ENCODE measurements at regions not wholly inside any gene's neighbourhood (a gene's known extent, or its start where the extent isn't known, plus 50 kb on each side); places are given as distances from the start of the nearest gene placed in this dataset.

- TF ChIP-seq, protein P1, sequence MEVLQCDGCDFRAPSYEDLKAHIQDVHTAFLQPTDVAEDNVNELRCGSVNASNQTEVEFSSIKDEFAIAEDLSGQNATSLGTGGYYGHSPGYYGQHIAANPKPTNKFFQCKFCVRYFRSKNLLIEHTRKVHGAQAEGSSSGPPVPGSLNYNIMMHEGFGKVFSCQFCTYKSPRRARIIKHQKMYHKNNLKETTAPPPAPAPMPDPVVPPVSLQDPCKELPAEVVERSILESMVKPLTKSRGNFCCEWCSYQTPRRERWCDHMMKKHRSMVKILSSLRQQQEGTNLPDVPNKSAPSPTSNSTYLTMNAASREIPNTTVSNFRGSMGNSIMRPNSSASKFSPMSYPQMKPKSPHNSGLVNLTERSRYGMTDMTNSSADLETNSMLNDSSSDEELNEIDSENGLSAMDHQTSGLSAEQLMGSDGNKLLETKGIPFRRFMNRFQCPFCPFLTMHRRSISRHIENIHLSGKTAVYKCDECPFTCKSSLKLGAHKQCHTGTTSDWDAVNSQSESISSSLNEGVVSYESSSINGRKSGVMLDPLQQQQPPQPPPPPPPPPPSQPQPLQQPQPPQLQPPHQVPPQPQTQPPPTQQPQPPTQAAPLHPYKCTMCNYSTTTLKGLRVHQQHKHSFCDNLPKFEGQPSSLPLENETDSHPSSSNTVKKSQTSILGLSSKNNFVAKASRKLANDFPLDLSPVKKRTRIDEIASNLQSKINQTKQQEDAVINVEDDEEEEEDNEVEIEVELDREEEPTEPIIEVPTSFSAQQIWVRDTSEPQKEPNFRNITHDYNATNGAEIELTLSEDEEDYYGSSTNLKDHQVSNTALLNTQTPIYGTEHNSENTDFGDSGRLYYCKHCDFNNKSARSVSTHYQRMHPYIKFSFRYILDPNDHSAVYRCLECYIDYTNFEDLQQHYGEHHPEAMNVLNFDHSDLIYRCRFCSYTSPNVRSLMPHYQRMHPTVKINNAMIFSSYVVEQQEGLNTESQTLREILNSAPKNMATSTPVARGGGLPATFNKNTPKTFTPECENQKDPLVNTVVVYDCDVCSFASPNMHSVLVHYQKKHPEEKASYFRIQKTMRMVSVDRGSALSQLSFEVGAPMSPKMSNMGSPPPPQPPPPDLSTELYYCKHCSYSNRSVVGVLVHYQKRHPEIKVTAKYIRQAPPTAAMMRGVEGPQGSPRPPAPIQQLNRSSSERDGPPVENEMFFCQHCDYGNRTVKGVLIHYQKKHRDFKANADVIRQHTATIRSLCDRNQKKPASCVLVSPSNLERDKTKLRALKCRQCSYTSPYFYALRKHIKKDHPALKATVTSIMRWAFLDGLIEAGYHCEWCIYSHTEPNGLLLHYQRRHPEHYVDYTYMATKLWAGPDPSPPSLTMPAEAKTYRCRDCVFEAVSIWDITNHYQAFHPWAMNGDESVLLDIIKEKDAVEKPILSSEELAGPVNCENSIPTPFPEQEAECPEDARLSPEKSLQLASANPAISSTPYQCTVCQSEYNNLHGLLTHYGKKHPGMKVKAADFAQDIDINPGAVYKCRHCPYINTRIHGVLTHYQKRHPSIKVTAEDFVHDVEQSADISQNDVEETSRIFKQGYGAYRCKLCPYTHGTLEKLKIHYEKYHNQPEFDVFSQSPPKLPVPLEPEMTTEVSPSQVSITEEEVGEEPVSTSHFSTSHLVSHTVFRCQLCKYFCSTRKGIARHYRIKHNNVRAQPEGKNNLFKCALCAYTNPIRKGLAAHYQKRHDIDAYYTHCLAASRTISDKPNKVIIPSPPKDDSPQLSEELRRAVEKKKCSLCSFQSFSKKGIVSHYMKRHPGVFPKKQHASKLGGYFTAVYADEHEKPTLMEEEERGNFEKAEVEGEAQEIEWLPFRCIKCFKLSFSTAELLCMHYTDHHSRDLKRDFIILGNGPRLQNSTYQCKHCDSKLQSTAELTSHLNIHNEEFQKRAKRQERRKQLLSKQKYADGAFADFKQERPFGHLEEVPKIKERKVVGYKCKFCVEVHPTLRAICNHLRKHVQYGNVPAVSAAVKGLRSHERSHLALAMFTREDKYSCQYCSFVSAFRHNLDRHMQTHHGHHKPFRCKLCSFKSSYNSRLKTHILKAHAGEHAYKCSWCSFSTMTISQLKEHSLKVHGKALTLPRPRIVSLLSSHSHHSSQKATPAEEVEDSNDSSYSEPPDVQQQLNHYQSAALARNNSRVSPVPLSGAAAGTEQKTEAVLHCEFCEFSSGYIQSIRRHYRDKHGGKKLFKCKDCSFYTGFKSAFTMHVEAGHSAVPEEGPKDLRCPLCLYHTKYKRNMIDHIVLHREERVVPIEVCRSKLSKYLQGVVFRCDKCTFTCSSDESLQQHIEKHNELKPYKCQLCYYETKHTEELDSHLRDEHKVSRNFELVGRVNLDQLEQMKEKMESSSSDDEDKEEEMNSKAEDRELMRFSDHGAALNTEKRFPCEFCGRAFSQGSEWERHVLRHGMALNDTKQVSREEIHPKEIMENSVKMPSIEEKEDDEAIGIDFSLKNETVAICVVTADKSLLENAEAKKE (CRISPR knock-in tag; IDR thresholded peaks at IDR 0.05): no peak
- TF ChIP-seq NANOG (IDR thresholded peaks at IDR 0.05; ENCODE audit: borderline replicate concordance): no peak
- TF ChIP-seq JUNB (IDR thresholded peaks at IDR 0.05; ENCODE audit: unreplicated experiment): no peak
- TF ChIP-seq EZH2phosphoT487 (IDR thresholded peaks at IDR 0.05; ENCODE audit: unreplicated experiment): no peak
These were observed 368.1 kb downstream of the RPRM start (continued) for GRCh38 chr2:153110486-153110885.

- ATAC-seq (no peak), DNase-seq (ENCODE audit: low spot score) (no peak)
- Mint-ChIP-seq H3K4me1 (no peaks in the 10 kb centered on the region; the same call in 2 of the 3 replicates), H3K27ac (no peak overlapping the region), H3K9me3 (no peaks in the 10 kb centered on the region), H3K4me3 (no peak overlapping the region), H3K27me3 (ENCODE audit: insufficient read depth, low read depth, poor library complexity) (no peaks in the 10 kb centered on the region), H3K36me3 (ENCODE audit: low read depth) (no peaks in the 10 kb centered on the region)
- Histone ChIP-seq H3K36me3 (ENCODE audit: insufficient read depth) (no peaks in the 10 kb centered on the region), H3K27me3 (ENCODE audit: insufficient read depth) (no peaks in the 10 kb centered on the region), H3K4me3 (no peak overlapping the region), H3K9me2 (ENCODE audit: insufficient read depth) (peaks cover 5% of the 10 kb centered on the region; the same call in 1 of the 2 replicates), H3F3A (replicated peaks; ENCODE audit: low read depth) (no peaks in the 10 kb centered on the region), H3K79me2 (replicated peaks; ENCODE audit: insufficient read depth) (no peaks in the 10 kb centered on the region), H3K4me2 (no peak overlapping the region), H3K4me1 (ENCODE audit: insufficient read depth) (no peaks in the 10 kb centered on the region), H2AFZ (no peak overlapping the region), H3K27ac (ENCODE audit: low read depth) (no peak overlapping the region), H4K20me1 (replicated peaks; ENCODE audit: insufficient read depth) (no peaks in the 10 kb centered on the region)
- TF ChIP-seq ZNF331 (CRISPR knock-in tag; IDR thresholded peaks at IDR 0.05; ENCODE audit: low read depth) (no peak), CREB1 (CRISPR knock-in tag; IDR thresholded peaks at IDR 0.05; ENCODE audit: low read depth) (no peak), ETS1 (IDR thresholded peaks at IDR 0.05) (no peak), EZH2 (IDR thresholded peaks at IDR 0.05; ENCODE audit: low read depth, unreplicated experiment) (no peak), EZH2phosphoT487 (IDR thresholded peaks at IDR 0.05; ENCODE audit: unreplicated experiment) (no peak)
- TF ChIP-seq, protein P2, sequence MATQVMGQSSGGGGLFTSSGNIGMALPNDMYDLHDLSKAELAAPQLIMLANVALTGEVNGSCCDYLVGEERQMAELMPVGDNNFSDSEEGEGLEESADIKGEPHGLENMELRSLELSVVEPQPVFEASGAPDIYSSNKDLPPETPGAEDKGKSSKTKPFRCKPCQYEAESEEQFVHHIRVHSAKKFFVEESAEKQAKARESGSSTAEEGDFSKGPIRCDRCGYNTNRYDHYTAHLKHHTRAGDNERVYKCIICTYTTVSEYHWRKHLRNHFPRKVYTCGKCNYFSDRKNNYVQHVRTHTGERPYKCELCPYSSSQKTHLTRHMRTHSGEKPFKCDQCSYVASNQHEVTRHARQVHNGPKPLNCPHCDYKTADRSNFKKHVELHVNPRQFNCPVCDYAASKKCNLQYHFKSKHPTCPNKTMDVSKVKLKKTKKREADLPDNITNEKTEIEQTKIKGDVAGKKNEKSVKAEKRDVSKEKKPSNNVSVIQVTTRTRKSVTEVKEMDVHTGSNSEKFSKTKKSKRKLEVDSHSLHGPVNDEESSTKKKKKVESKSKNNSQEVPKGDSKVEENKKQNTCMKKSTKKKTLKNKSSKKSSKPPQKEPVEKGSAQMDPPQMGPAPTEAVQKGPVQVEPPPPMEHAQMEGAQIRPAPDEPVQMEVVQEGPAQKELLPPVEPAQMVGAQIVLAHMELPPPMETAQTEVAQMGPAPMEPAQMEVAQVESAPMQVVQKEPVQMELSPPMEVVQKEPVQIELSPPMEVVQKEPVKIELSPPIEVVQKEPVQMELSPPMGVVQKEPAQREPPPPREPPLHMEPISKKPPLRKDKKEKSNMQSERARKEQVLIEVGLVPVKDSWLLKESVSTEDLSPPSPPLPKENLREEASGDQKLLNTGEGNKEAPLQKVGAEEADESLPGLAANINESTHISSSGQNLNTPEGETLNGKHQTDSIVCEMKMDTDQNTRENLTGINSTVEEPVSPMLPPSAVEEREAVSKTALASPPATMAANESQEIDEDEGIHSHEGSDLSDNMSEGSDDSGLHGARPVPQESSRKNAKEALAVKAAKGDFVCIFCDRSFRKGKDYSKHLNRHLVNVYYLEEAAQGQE (IDR thresholded peaks at IDR 0.05; ENCODE audit: unreplicated experiment): no peak
These were observed 368.8 kb downstream of the RPRM start for GRCh38 chr2:153109793-153110192.

All from GM23338 (cell line).